ENCODE measurements at regions not wholly inside any gene's neighbourhood (a gene's known extent, or its start where the extent isn't known, plus 50 kb on each side); places are given as distances from the start of the nearest gene placed in this dataset.

- DNase-seq (ENCODE audit: extremely low read depth, low read depth), result no peak
- H3K4me3 ChIP-seq (replicated peaks; ENCODE audit: low read depth, low read length), result no peak overlapping the region
Observed at GRCh38 chr18:46386788-46387187, 270.2 kb downstream of the LOXHD1 start.

GRCh38 chr18:46387441-46388131 lies 269.4 kb downstream of the LOXHD1 start:
- no peak overlapping the region for H3K4me3 ChIP-seq (replicated peaks; ENCODE audit: low read depth, low read length)
- TF ChIP-seq CTCF (IDR thresholded peaks at IDR 0.05; ENCODE audit: low read depth, low read length, missing control alignments), result no peak
- DNase-seq (ENCODE audit: extremely low read depth, low read depth), result no peak

More at GRCh38 chr18:46386788-46387187, 270.2 kb downstream of the LOXHD1 start:
- no peak for TF ChIP-seq CTCF (IDR thresholded peaks at IDR 0.05; ENCODE audit: low read depth, low read length, missing control alignments)

- no peak for DNase-seq (ENCODE audit: extremely low read depth, low read depth)
- TF ChIP-seq CTCF (IDR thresholded peaks at IDR 0.05; ENCODE audit: low read depth, low read length, missing control alignments), result no peak
- H3K4me3 ChIP-seq (replicated peaks; ENCODE audit: low read depth, low read length), result no peak overlapping the region
Observed at GRCh38 chr18:46388286-46388685, 268.7 kb downstream of the LOXHD1 start.

GRCh38 chr18:46392576-46392975 lies 264.4 kb downstream of the LOXHD1 start:
- DNase-seq (ENCODE audit: extremely low read depth, low read depth), result no peak
- no peak for TF ChIP-seq CTCF (IDR thresholded peaks at IDR 0.05; ENCODE audit: low read depth, low read length, missing control alignments)
- H3K4me3 ChIP-seq (replicated peaks; ENCODE audit: low read depth, low read length), result no peak overlapping the region

GRCh38 chr18:46393230-46393629 lies 263.8 kb downstream of the LOXHD1 start:
- TF ChIP-seq CTCF (IDR thresholded peaks at IDR 0.05; ENCODE audit: low read depth, low read length, missing control alignments), result peak; percentile 22
- H3K4me3 ChIP-seq (replicated peaks; ENCODE audit: low read depth, low read length), result no peak overlapping the region
- no peak for DNase-seq (ENCODE audit: extremely low read depth, low read depth)

- no peak overlapping the region for H3K4me3 ChIP-seq (replicated peaks; ENCODE audit: low read depth, low read length)
- no peak for TF ChIP-seq CTCF (IDR thresholded peaks at IDR 0.05; ENCODE audit: low read depth, low read length, missing control alignments)
- no peak for DNase-seq (ENCODE audit: extremely low read depth, low read depth)
Observed at GRCh38 chr18:46393961-46394360, 263.1 kb downstream of the LOXHD1 start.

- no peak overlapping the region for H3K4me3 ChIP-seq (replicated peaks; ENCODE audit: low read depth, low read length)
- no peak for DNase-seq (ENCODE audit: extremely low read depth, low read depth)
- TF ChIP-seq CTCF (IDR thresholded peaks at IDR 0.05; ENCODE audit: low read depth, low read length, missing control alignments), result no peak
Observed at GRCh38 chr18:46395795-46396194, 261.2 kb downstream of the LOXHD1 start.
